Esophagus muscularis mucosa (tissue), 4 donors: ENCODE measurements at regions not wholly inside any gene's neighbourhood (a gene's known extent, or its start where the extent isn't known, plus 50 kb on each side); places are given as distances from the start of the nearest gene placed in this dataset.

Experiments used
- CTCF ChIP-seq, 3 experiments: fragments of 200-600 bp in 2 of 3; fragments of 450-650 bp in 1 of 3; sonication (generic) in 2 of 3; IDR thresholded peaks; one replicate each; pipeline ENCODE4 v1.5.1; 2017 to 2019; ENCODE audit warnings: antibody characterized with exemption in 3 of 3, mild to moderate bottlenecking in 2 of 3, moderate library complexity in 1 of 3
- EP300 ChIP-seq: sonication (generic); formaldehyde crosslinking; IDR thresholded peaks from one replicate; pipeline ENCODE4 v1.6.1; 2017; ENCODE audit warnings: antibody characterized with exemption
- POLR2AphosphoS5 ChIP-seq, 2 donors: sonication (generic); formaldehyde crosslinking; IDR thresholded peaks; one replicate each; pipeline ENCODE4 v1.6.1; 2017; ENCODE audit warnings: antibody characterized with exemption in 2 of 2

DNA sequence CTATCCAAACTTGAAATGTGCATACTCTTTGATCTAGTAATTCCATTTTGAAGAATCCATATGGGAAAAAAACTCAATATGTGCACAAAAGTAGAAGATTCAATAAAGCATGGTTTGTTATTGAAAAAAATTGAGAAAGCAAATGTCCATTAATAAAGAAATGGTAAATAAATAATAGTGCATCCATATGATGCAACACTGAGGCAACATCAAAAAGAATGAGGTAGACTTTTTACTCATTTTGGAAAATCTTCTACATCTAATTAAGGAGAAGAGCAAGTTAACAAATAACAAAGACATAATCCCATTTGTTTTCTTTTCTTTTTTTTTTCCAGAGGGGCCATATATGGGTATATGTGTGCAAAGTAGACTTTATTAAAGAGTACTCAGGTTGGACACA, 52.5 kb upstream of the FST start:
- TF ChIP-seq CTCF (IDR thresholded peaks at IDR 0.05) (no peak), POLR2AphosphoS5 (IDR thresholded peaks at IDR 0.05) (no peak), EP300 (no peak)
